ENCODE measurements at regions not wholly inside any gene's neighbourhood (a gene's known extent, or its start where the extent isn't known, plus 50 kb on each side); places are given as distances from the start of the nearest gene placed in this dataset.

GRCh38 chr10:88110822-88111221 lies 247.4 kb downstream of the PTEN start:
- peaks cover 27% of the 10 kb centered on the region for H3K4me1 Mint-ChIP-seq (ENCODE audit: low read depth, unreplicated experiment)

GRCh38 chr10:88111294-88111693 lies 247.9 kb downstream of the PTEN start:
- Mint-ChIP-seq H3K27me3 (ENCODE audit: unreplicated experiment) (no peaks in the 10 kb centered on the region), H3K27ac (ENCODE audit: unreplicated experiment) (no peak overlapping the region), H3K9me3 (ENCODE audit: low read depth, unreplicated experiment) (no peaks in the 10 kb centered on the region), H3K36me3 (ENCODE audit: insufficient read depth, unreplicated experiment) (peaks cover 3% of the 10 kb centered on the region), H3K4me1 (ENCODE audit: low read depth, unreplicated experiment) (peaks cover 27% of the 10 kb centered on the region), H3K4me3 (ENCODE audit: low read depth, unreplicated experiment) (no peak overlapping the region)
- CTCF ChIA-PET, result no interaction called here
- no TSS peak for BruUV-seq (replicated peaks)
- intact Hi-C loops (cut with micrococcal nuclease; ENCODE audit: unreplicated experiment), result loop anchor here (5.0 to 10.0 kb wide), 3 partner anchors 136 to 276 kb away; partner anchors contain the start of genes KLLN and PTEN
- no peak for DNase-seq
- TF ChIP-seq CTCF (IDR thresholded peaks at IDR 0.05; ENCODE audit: unreplicated experiment), result no peak

More at GRCh38 chr10:88110822-88111221, 247.4 kb downstream of the PTEN start:
- TF ChIP-seq CTCF (IDR thresholded peaks at IDR 0.05; ENCODE audit: unreplicated experiment), result no peak
- BruUV-seq (replicated peaks), result no TSS peak
- intact Hi-C loops (cut with micrococcal nuclease; ENCODE audit: unreplicated experiment), result loop anchor here (5.0 to 10.0 kb wide), 3 partner anchors 136 to 276 kb away; partner anchors contain the start of genes KLLN and PTEN
- no peak overlapping the region for H3K4me3 Mint-ChIP-seq (ENCODE audit: low read depth, unreplicated experiment)
- peaks cover 3% of the 10 kb centered on the region for H3K36me3 Mint-ChIP-seq (ENCODE audit: insufficient read depth, unreplicated experiment)
- H3K27me3 Mint-ChIP-seq (ENCODE audit: unreplicated experiment), result no peaks in the 10 kb centered on the region
- DNase-seq, result no peak
- no peaks in the 10 kb centered on the region for H3K9me3 Mint-ChIP-seq (ENCODE audit: low read depth, unreplicated experiment)
- H3K27ac Mint-ChIP-seq (ENCODE audit: unreplicated experiment), result no peak overlapping the region
- CTCF ChIA-PET, result no interaction called here

- no peaks in the 10 kb centered on the region for H3K36me3 Mint-ChIP-seq (ENCODE audit: insufficient read depth, unreplicated experiment)
Measured at GRCh38 chr10:88113232-88113631, 249.8 kb downstream of the PTEN start.

GRCh38 chr10:88113657-88114272 lies 250.3 kb downstream of the PTEN start:
- H3K4me1 Mint-ChIP-seq (ENCODE audit: low read depth, unreplicated experiment), result peaks cover 16% of the 10 kb centered on the region
- DNase-seq, result no peak
- H3K27ac Mint-ChIP-seq (ENCODE audit: unreplicated experiment), result no peak overlapping the region
- H3K9me3 Mint-ChIP-seq (ENCODE audit: low read depth, unreplicated experiment), result no peaks in the 10 kb centered on the region
- CTCF ChIA-PET, result interaction anchor here (1.0 to 1.1 kb wide), 2 partner anchors 34 to 252 kb away, joined by 4 to 6 read pairs; no protein-coding TSS in a partner anchor
- no peaks in the 10 kb centered on the region for H3K36me3 Mint-ChIP-seq (ENCODE audit: insufficient read depth, unreplicated experiment)
- H3K27me3 Mint-ChIP-seq (ENCODE audit: unreplicated experiment), result no peaks in the 10 kb centered on the region
- no TSS peak for BruUV-seq (replicated peaks)
- intact Hi-C loops (cut with micrococcal nuclease; ENCODE audit: unreplicated experiment), result loop anchor here (5.0 to 10.0 kb wide), 3 partner anchors 139 to 274 kb away; partner anchors contain the start of genes KLLN and PTEN
- no peak for TF ChIP-seq CTCF (IDR thresholded peaks at IDR 0.05; ENCODE audit: unreplicated experiment)
- H3K4me3 Mint-ChIP-seq (ENCODE audit: low read depth, unreplicated experiment), result no peak overlapping the region

More at GRCh38 chr10:88113232-88113631, 249.8 kb downstream of the PTEN start:
- no TSS peak for BruUV-seq (replicated peaks)
- CTCF ChIA-PET, result no interaction called here
- intact Hi-C loops (cut with micrococcal nuclease; ENCODE audit: unreplicated experiment), result loop anchor here (5.0 to 10.0 kb wide), 3 partner anchors 138 to 274 kb away; partner anchors contain the start of genes KLLN and PTEN
- Mint-ChIP-seq H3K9me3 (ENCODE audit: low read depth, unreplicated experiment) (no peaks in the 10 kb centered on the region), H3K27ac (ENCODE audit: unreplicated experiment) (no peak overlapping the region), H3K4me3 (ENCODE audit: low read depth, unreplicated experiment) (no peak overlapping the region), H3K27me3 (ENCODE audit: unreplicated experiment) (no peaks in the 10 kb centered on the region), H3K4me1 (ENCODE audit: low read depth, unreplicated experiment) (peaks cover 18% of the 10 kb centered on the region)
- DNase-seq, result no peak
- TF ChIP-seq CTCF (IDR thresholded peaks at IDR 0.05; ENCODE audit: unreplicated experiment), result no peak

All from Calu3 (cell line).